ENCODE measurements at regions not wholly inside any gene's neighbourhood (a gene's known extent, or its start where the extent isn't known, plus 50 kb on each side); places are given as distances from the start of the nearest gene placed in this dataset.

GRCh38 chr20:19067986-19068385 is 144.5 kb upstream of the SLC24A3 start:
- no peak for TF ChIP-seq CTCF (IDR thresholded peaks at IDR 0.05; ENCODE audit: borderline replicate concordance, insufficient read depth, low read depth, low read length)
- H3K4me3 ChIP-seq (ENCODE audit: low read depth, low read length): no peak overlapping the region

- H3K4me3 ChIP-seq (ENCODE audit: low read depth, low read length): no peak overlapping the region
- TF ChIP-seq CTCF (IDR thresholded peaks at IDR 0.05; ENCODE audit: borderline replicate concordance, insufficient read depth, low read depth, low read length): no peak
These were observed 142.4 kb upstream of the SLC24A3 start for GRCh38 chr20:19070026-19070425.

GRCh38 chr20:19070681-19071445 is 141.6 kb upstream of the SLC24A3 start:
- no peak overlapping the region for H3K4me3 ChIP-seq (ENCODE audit: low read depth, low read length)
- no peak for TF ChIP-seq CTCF (IDR thresholded peaks at IDR 0.05; ENCODE audit: borderline replicate concordance, insufficient read depth, low read depth, low read length)

GRCh38 chr20:19071446-19071725 is 141.1 kb upstream of the SLC24A3 start:
- no peak for TF ChIP-seq CTCF (IDR thresholded peaks at IDR 0.05; ENCODE audit: borderline replicate concordance, insufficient read depth, low read depth, low read length)

GRCh38 chr20:19071902-19072498 is 140.4 kb upstream of the SLC24A3 start:
- TF ChIP-seq CTCF (IDR thresholded peaks at IDR 0.05; ENCODE audit: borderline replicate concordance, insufficient read depth, low read depth, low read length): no peak
- no peak overlapping the region for H3K4me3 ChIP-seq (ENCODE audit: low read depth, low read length)

More at GRCh38 chr20:19071446-19071725, 141.1 kb upstream of the SLC24A3 start:
- no peak overlapping the region for H3K4me3 ChIP-seq (ENCODE audit: low read depth, low read length)

GRCh38 chr20:19072988-19073387 is 139.5 kb upstream of the SLC24A3 start:
- no peak overlapping the region for H3K4me3 ChIP-seq (ENCODE audit: low read depth, low read length)
- TF ChIP-seq CTCF (IDR thresholded peaks at IDR 0.05; ENCODE audit: borderline replicate concordance, insufficient read depth, low read depth, low read length): no peak

- TF ChIP-seq CTCF (IDR thresholded peaks at IDR 0.05; ENCODE audit: borderline replicate concordance, insufficient read depth, low read depth, low read length): peak; percentile 60
- H3K4me3 ChIP-seq (ENCODE audit: low read depth, low read length): no peak overlapping the region
These were observed 138.7 kb upstream of the SLC24A3 start for GRCh38 chr20:19073584-19074218.
